ENCODE measurements at regions not wholly inside any gene's neighbourhood (a gene's known extent, or its start where the extent isn't known, plus 50 kb on each side); places are given as distances from the start of the nearest gene placed in this dataset.
"Not testable (repeated sequence)": the region's sequence is repeated elsewhere in the genome, so short reads cannot be mapped to it uniquely, and the experiment has no call there.

GRCh38 chr3:188962253-188963247, 209.2 kb upstream of the TPRG1 start:
- ChIA-PET CTCF (interaction anchor here (1.9 kb wide), 1 partner anchor 79 kb away, joined by 4 read pairs; no protein-coding TSS in a partner anchor), POLR2A (no interaction called here)

GRCh38 chr3:188964957-188965356, 206.8 kb upstream of the TPRG1 start:
- ChIA-PET CTCF (interaction anchor here (1.1 kb wide), 1 partner anchor 13 kb away, joined by 3 read pairs; no protein-coding TSS in a partner anchor), POLR2A (no interaction called here)

- ChIA-PET POLR2A (no interaction called here), CTCF (interaction anchor here (0.9 kb wide), 1 partner anchor 17 kb away, joined by 3 read pairs; no protein-coding TSS in a partner anchor)
Observed at GRCh38 chr3:188972310-188972709, 199.5 kb upstream of the TPRG1 start.

- ChIA-PET CTCF (no interaction called here), POLR2A (no interaction called here)
Observed at GRCh38 chr3:188974856-188975599, 196.7 kb upstream of the TPRG1 start.

GRCh38 chr3:188975600-188976314, 196.0 kb upstream of the TPRG1 start:
- POLR2A ChIA-PET: no interaction called here
- CTCF ChIA-PET: interaction anchor here (0.9 kb wide), 1 partner anchor 1236 kb away, joined by 3 read pairs; no protein-coding TSS in a partner anchor

- CTCF ChIA-PET: interaction anchor here (0.9 kb wide), 1 partner anchor 1236 kb away, joined by 3 read pairs; no protein-coding TSS in a partner anchor
- POLR2A ChIA-PET: no interaction called here
Observed at GRCh38 chr3:188976407-188976806, 195.4 kb upstream of the TPRG1 start.

GRCh38 chr3:188978421-188979171, 193.2 kb upstream of the TPRG1 start:
- ChIA-PET POLR2A (no interaction called here), CTCF (no interaction called here)

- POLR2A ChIA-PET: no interaction called here
- CTCF ChIA-PET: no interaction called here
Observed at GRCh38 chr3:188979248-188979647, 192.5 kb upstream of the TPRG1 start.

- CTCF ChIA-PET: no interaction called here
Observed at GRCh38 chr3:188979669-188980310, 192.0 kb upstream of the TPRG1 start.

GRCh38 chr3:188993181-188993580, 178.6 kb upstream of the TPRG1 start:
- POLR2A ChIA-PET: no interaction called here
- CTCF ChIA-PET: no interaction called here

More at GRCh38 chr3:188979669-188980310, 192.0 kb upstream of the TPRG1 start:
- POLR2A ChIA-PET: no interaction called here

GRCh38 chr3:189001559-189001958, 170.2 kb upstream of the TPRG1 start:
- CTCF ChIA-PET: no interaction called here
- POLR2A ChIA-PET: no interaction called here

- ChIA-PET POLR2A (no interaction called here), CTCF (no interaction called here)
Observed at GRCh38 chr3:189003410-189003809, 168.4 kb upstream of the TPRG1 start.

- ChIA-PET CTCF (no interaction called here), POLR2A (no interaction called here)
Observed at GRCh38 chr3:189013224-189013888, 158.4 kb upstream of the TPRG1 start.

GRCh38 chr3:189014526-189014925, 157.2 kb upstream of the TPRG1 start:
- ChIA-PET POLR2A (no interaction called here), CTCF (no interaction called here)

GRCh38 chr3:189022576-189023466, 148.9 kb upstream of the TPRG1 start:
- CTCF ChIA-PET, POLR2A ChIA-PET: not testable (repeated sequence)

GRCh38 chr3:189025866-189026265, 145.9 kb upstream of the TPRG1 start:
- POLR2A ChIA-PET: no interaction called here
- CTCF ChIA-PET: no interaction called here

- CTCF ChIA-PET: no interaction called here
- POLR2A ChIA-PET: no interaction called here
Observed at GRCh38 chr3:189027626-189028155, 144.1 kb upstream of the TPRG1 start.
